NCI-H1694 treated with DMSO at 0.1 percent for 48 hours (cell line): ENCODE measurements at regions not wholly inside any gene's neighbourhood (a gene's known extent, or its start where the extent isn't known, plus 50 kb on each side); places are given as distances from the start of the nearest gene placed in this dataset.
"Not testable (repeated sequence)": the region's sequence is repeated elsewhere in the genome, so short reads cannot be mapped to it uniquely, and the experiment has no call there.

ENCODE experiments used
- DNase-seq: peaks from one replicate; lab custom pipeline; 2025; lab: John Stamatoyannopoulos, UW

DNA sequence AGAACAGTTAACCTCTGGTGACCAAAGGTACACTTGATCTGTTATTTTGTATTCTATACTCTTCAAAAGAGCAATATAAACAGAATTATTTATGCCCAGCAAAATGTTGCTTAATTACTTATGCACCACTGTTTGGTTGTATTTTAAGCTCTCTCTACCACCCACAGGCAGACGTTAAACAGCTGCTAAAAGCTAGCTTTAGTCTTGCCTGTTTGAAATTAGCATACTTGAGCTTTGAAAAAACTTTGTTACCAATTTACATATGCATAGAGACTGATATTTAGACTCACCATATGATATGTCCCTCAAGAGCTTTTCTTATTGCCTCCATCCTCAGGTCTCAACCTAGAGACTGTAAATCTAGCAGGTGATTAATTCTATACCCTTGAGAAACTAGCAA is 426.9 kb downstream of the NR4A2 start:
- DNase-seq: no peak

DNA sequence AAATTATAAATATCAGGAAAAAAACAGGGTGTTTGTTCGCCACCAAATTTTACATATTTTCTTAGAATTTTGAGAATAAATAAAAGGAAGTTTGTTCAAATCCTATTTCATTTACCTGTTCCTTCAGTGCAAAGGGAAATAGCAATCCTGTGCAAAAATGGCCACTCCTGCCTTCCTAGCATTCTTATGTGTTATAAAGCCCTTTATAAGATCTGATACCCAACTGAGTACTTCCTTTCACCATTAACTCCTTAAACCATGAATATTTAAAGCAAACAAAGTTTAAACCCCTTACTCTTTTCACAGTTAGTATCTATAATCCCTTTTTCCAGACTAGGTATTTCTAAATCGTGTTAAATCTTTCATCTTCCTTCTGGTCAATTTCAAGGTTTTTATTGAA is 427.8 kb downstream of the NR4A2 start:
- DNase-seq: no peak

DNA sequence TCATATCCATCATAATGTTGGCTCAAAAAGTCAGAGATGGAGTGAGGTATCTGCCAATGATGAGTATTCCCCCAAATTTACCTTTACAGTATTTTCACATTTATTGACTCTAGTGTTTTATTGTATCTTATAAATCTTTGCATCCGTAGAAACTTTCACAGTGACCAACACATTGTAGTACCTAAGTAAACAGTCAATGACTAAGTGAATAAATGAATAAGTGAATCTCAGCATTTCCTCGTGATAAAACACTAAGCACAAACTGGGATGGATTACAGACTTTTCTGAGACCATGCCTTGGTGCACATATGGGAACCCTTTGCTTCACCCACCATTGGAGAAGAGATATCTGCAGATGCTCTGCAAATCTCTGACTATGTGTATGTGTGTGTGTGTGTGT is 429.9 kb downstream of the NR4A2 start:
- DNase-seq: no peak

- DNase-seq: no peak
Measured at GRCh38 chr2:155895016-155895415, 437.5 kb downstream of the NR4A2 start.

- not testable (repeated sequence) for DNase-seq
Measured at GRCh38 chr2:155880382-155880781, 452.1 kb downstream of the NR4A2 start.

- not testable (repeated sequence) for DNase-seq
Measured at GRCh38 chr2:155879900-155880299, 452.6 kb downstream of the NR4A2 start.

DNA sequence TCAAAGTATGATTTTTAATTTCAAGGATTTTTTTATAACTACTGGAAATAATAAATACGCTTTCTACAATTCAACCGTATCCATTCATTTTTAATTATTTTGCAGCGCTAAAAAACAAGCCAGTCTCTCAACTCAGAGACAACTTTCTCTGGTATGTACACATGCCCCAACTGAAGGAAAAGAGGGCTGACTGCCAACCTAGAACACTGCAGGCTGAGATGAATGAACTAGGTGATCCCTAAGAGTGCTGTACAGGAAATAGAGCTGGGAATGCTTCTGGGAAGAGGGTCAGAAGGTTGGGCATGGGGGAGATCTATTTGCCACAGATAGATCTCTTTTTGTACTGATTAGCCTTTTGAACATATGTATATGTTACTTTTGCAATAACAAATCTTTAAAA is 460.1 kb downstream of the NR4A2 start:
- DNase-seq: no peak

DNA sequence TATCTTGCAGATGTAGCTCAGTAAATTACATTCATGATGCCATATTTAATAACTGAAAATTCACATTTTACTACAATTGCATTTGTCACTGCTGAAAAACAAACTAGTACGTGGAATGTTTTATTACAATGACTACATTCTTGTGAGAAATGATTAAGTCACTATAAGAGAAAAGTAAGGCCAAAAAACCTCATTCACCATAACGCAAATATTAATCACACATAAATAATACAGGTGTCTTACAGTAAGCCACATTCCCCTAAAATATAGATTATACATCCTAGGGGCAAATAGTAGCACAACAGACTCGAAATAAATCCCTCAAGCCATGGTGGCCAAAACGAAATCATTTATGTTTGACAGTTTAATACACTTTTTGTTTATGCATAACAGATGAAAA is 460.6 kb downstream of the NR4A2 start:
- DNase-seq: no peak

DNA sequence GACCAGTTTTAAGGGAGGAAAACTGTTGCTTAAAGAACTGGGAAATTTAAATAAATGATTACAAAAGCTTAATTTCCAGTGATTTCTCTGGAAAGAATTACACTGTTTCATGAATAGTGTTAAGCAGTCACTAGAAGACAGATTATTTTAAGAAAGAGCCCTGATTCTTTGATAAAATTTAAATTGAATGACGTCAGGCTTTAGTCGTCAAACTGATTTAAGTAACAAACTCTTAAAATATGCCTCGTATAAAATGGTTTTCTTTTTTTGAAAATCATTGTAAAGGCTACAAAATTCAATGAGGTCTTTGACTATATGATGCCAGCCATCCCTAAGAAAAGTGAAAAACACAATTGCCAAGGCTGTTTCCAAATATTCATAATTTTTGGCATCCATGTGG is 465.0 kb downstream of the NR4A2 start:
- DNase-seq: no peak

- DNase-seq: no peak
Measured at GRCh38 chr2:155866477-155866876, 466.0 kb downstream of the NR4A2 start.

- no peak for DNase-seq
Measured at GRCh38 chr2:155852156-155852555, 480.4 kb downstream of the NR4A2 start.

DNA sequence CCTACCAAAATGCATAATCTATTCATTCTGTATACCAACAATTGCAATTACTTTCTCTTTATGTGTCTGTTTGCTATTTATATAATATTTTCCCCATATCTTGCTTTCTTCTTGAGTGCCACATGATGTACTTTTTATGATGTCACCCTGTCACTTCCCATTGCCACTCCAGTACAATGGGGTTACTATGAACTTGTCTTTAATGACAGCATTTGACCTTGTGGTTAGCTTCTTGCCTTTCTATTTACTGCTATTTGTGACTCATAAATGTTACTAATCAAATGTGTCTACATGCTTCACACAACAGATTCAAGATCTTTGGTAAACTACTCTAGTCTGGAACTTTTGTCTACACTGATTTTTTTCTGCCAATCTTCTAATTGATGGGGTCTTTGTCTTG is 486.3 kb downstream of the NR4A2 start:
- no peak for DNase-seq

DNA sequence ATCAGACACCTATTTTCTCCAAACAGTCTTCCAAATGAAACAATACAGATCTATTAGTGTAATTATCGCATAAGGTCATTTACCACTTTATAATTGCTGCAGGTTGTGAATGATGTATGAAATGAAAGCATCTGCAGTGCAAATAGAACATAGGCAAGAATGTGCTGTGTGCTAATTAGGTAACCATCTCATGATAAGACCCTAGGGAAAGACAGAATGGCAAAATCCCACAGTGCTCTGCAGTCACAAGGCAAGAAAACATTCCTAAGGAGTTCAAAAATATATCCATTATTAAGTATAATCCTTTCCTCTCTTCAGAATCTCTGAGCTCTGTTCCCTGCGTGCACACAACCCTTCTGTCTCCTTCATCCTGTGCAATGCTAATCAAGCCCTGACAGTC is 488.1 kb downstream of the NR4A2 start:
- no peak for DNase-seq

GRCh38 chr2:155842103-155842502 is 490.4 kb downstream of the NR4A2 start:
- no peak for DNase-seq

- DNase-seq: no peak
Measured at GRCh38 chr2:155841442-155841841, 491.1 kb downstream of the NR4A2 start.

DNA sequence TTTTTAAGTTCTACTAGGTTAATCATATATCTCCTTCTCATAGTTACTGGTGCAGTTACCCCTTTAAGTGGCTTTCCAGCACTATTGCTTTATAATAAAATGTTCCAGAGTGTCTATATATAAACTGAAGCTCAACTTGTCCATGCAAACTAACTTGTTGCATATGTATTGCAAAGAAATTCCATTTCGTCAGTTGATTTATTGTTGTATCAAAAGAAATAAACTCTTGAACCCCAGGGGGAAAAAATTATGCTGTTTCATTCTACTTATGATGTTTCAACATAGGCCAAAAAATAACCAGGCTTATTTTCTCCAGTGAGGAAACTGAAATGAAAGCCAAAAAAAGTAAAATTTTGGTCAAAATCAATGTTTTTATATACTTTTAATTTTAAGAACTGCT is 491.9 kb downstream of the NR4A2 start:
- DNase-seq: no peak

DNA sequence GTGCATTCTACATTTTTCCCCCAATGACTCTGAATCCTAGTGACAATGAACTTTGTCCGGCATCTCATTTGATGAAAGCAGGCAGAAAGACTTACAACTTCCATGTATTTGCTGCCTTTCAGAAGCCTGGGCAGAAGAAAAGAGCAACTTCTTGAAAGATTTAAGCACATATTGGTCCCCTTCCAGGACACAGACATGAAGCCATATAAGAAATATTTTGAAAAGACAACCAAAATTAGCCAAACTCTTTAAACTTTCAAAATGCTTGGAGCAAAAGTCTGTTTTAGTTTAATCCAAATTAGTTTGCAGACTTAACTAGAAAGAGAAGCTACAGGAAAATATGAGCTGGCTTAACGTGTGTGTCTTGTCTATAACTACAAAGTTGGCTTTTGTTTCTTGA is 492.5 kb downstream of the NR4A2 start:
- DNase-seq: no peak

DNA sequence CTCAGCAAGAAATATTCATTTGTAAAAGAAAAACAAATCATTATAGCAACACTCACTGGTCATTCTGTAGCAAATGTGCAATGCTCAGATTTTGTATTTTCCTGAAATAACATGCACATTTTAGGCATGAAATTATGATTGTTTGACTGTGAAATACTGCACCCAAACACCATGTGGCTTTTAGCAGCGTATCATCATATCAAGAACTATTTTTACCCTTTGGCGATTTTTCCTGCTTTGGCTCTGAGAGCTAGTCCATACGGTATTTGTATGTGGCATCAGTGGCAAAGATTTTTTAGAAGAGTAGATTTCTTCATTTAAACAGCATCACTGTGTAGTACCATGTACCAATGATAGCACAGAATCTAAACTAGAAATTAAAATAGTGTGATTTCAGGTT is 493.1 kb downstream of the NR4A2 start:
- no peak for DNase-seq

- no peak for DNase-seq
Measured at GRCh38 chr2:155836439-155836838, 496.1 kb downstream of the NR4A2 start.

GRCh38 chr2:155830817-155831579 is 501.5 kb downstream of the NR4A2 start:
- DNase-seq: no peak

- no peak for DNase-seq
Measured at GRCh38 chr2:155830351-155830750, 502.2 kb downstream of the NR4A2 start.

DNA sequence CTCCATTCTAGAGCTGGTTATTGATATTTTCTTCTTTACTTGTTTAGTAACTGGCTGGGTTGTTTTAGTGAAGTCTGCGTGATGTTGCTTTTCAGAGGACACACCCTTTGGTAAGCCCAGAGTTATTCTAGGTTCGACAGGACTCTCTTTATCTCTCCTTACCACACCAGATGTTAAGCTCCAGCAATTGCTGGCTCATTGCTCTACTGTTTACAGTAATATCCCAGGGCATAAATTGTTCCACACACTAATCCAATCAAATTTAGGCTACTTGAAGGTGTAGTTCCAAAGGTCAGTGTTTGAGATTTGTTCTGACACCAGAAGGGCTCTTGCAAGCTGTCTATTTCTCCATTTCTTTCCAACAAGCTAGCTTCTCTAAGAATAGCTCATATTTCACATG is 506.6 kb downstream of the NR4A2 start:
- no peak for DNase-seq

DNA sequence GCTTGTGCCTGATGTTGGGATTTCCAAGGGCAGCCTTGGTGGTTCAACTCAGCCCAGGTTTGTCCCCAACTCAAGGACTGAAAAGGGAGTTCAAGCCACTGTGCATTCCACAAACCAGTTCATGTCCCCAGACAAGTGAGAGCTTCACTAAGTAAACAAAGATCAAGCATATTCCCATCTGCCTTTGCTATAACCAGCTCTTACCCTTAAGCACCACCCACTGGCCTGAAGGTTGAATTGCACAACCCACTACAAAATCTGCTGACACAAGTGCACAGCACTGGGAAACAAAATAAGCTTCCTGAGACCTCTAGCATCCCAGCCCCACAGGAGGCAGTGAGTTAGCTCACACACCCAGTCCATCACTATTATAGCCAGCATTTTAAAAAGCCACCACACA is 516.7 kb downstream of the NR4A2 start:
- peak; percentile 22 for DNase-seq

DNA sequence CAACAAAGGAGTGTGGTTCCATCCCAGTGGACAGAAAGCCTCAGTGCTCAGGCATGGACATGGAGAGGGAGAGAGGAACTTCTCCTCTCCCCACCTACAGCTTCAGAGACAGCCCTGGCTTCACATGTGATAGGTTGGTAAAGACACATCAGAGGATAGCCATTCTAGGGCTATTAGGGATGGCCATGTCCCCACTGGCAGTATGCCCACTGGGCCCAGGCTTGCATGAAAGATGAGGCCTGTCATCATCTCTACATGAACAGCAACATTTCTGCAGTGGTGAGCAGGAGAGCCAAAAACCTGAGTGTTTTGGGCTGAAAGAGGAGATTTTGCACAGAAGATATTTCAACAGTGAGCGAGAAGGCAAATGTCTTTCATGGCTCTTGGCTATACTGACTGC is 517.2 kb downstream of the NR4A2 start:
- no peak for DNase-seq
